ENCODE measurements at regions not wholly inside any gene's neighbourhood (a gene's known extent, or its start where the extent isn't known, plus 50 kb on each side); places are given as distances from the start of the nearest gene placed in this dataset.

- no peaks in the 10 kb centered on the region for H3K36me3 Mint-ChIP-seq (ENCODE audit: low read depth)
- no peaks in the 10 kb centered on the region for H3K27me3 Mint-ChIP-seq
- Histone ChIP-seq H3K27me3 (ENCODE audit: control insufficient read depth in 1 of 2, insufficient read depth in 2 of 2, low read length in 2 of 2) (no peaks in the 10 kb centered on the region), H3K4me1 (ENCODE audit: insufficient read depth, low read length) (no peaks in the 10 kb centered on the region), H3K9me3 (ENCODE audit: control insufficient read depth in 1 of 2, insufficient read depth in 1 of 2, low read length in 2 of 2) (peaks cover 0 to 4% of the 10 kb centered on the region in 2 experiments), H3K27ac (ENCODE audit: low read depth in 1 of 2, low read length in 2 of 2) (no peak overlapping the region), H3K36me3 (ENCODE audit: insufficient read depth, low read length) (no peaks in the 10 kb centered on the region), H3K4me3 (ENCODE audit: low read length) (no peak overlapping the region)
- H3K4me3 Mint-ChIP-seq, result no peak overlapping the region
- no peak for DNase-seq
- ATAC-seq (ENCODE audit: poor library complexity), result no peak
- no peak overlapping the region for H3K27ac Mint-ChIP-seq
- H3K4me1 Mint-ChIP-seq (ENCODE audit: low read depth), result no peaks in the 10 kb centered on the region
- ChIA-PET POLR2A (no interaction called here), CTCF (no interaction called here)
- intact Hi-C loops (cut with DNase I, micrococcal nuclease), result no loop called here
- TF ChIP-seq, protein P1, sequence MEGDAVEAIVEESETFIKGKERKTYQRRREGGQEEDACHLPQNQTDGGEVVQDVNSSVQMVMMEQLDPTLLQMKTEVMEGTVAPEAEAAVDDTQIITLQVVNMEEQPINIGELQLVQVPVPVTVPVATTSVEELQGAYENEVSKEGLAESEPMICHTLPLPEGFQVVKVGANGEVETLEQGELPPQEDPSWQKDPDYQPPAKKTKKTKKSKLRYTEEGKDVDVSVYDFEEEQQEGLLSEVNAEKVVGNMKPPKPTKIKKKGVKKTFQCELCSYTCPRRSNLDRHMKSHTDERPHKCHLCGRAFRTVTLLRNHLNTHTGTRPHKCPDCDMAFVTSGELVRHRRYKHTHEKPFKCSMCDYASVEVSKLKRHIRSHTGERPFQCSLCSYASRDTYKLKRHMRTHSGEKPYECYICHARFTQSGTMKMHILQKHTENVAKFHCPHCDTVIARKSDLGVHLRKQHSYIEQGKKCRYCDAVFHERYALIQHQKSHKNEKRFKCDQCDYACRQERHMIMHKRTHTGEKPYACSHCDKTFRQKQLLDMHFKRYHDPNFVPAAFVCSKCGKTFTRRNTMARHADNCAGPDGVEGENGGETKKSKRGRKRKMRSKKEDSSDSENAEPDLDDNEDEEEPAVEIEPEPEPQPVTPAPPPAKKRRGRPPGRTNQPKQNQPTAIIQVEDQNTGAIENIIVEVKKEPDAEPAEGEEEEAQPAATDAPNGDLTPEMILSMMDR (IDR thresholded peaks at IDR 0.05), result no peak
- no peaks in the 10 kb centered on the region for H3K9me3 Mint-ChIP-seq
Measured at GRCh38 chr5:8070138-8070537, 201.2 kb downstream of the MTRR start.

DNA sequence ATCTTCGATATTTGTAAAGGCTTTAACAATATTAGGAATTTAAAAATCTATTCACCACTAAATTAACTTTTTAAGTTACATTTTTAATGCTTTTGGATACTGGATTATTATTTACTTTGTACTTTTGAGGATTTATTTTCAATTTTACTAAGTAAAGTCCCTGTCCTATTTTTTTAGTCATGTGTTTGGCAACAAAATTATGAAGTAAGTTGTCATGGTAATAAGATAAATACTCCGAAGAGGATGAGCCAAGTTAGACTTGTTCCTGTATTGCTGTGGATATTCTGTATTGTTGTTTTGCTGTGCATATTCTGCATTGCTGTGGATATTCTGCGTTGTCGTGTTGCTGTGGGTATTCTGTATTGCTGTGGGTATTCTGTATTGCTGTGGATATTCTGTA, 210.1 kb downstream of the MTRR start:
- Histone ChIP-seq H3K4me3 (ENCODE audit: low read length) (no peak overlapping the region), H3K4me1 (ENCODE audit: insufficient read depth, low read length) (no peaks in the 10 kb centered on the region), H3K27ac (ENCODE audit: low read depth in 1 of 2, low read length in 2 of 2) (no peak overlapping the region), H3K9me3 (ENCODE audit: control insufficient read depth in 1 of 2, insufficient read depth in 1 of 2, low read length in 2 of 2) (peaks cover 0 to 20% of the 10 kb centered on the region in 2 experiments), H3K36me3 (ENCODE audit: insufficient read depth, low read length) (no peaks in the 10 kb centered on the region), H3K27me3 (ENCODE audit: control insufficient read depth in 1 of 2, insufficient read depth in 2 of 2, low read length in 2 of 2) (no peaks in the 10 kb centered on the region)
- no peak overlapping the region for H3K4me3 Mint-ChIP-seq
- ATAC-seq (ENCODE audit: poor library complexity), result no peak
- TF ChIP-seq, protein P1 (IDR thresholded peaks at IDR 0.05), result no peak
- CTCF ChIA-PET, result no interaction called here
- no peak for DNase-seq
- H3K9me3 Mint-ChIP-seq, result peaks cover 2% of the 10 kb centered on the region
- POLR2A ChIA-PET, result no interaction called here
- no peaks in the 10 kb centered on the region for H3K36me3 Mint-ChIP-seq (ENCODE audit: low read depth)
- no peak overlapping the region for H3K27ac Mint-ChIP-seq
- H3K27me3 Mint-ChIP-seq, result no peaks in the 10 kb centered on the region
- H3K4me1 Mint-ChIP-seq (ENCODE audit: low read depth), result no peaks in the 10 kb centered on the region
- intact Hi-C loops (cut with DNase I, micrococcal nuclease), result no loop called here

DNA sequence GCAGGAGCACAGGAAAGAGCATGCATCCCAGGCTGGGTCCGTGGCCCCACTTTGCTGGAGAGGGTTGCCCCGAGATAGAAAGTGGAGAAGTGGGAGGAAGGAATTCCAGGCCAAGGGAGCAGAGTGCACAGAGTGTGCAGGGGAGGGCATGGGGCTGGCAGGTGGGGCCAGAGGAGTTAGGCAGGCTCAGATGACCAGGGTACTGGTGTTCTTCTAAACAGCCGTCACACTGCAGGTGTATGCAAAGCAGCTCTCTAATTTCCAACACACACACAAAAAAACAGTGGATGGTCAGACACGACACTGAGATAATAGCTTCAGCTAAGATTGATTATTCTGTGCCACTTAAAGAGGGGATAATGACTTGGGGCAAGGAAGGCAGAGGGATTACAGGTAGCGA, 212.2 kb downstream of the MTRR start:
- no peaks in the 10 kb centered on the region for H3K27me3 Mint-ChIP-seq
- no peak for DNase-seq
- H3K27ac ChIP-seq (ENCODE audit: low read depth in 1 of 2, low read length in 2 of 2), result no peak overlapping the region
- H3K27me3 ChIP-seq (ENCODE audit: control insufficient read depth in 1 of 2, insufficient read depth in 2 of 2, low read length in 2 of 2), result no peaks in the 10 kb centered on the region
- H3K9me3 ChIP-seq (ENCODE audit: control insufficient read depth in 1 of 2, insufficient read depth in 1 of 2, low read length in 2 of 2), result peaks cover 0 to 20% of the 10 kb centered on the region in 2 experiments
- no peaks in the 10 kb centered on the region for H3K4me1 ChIP-seq (ENCODE audit: insufficient read depth, low read length)
- no peaks in the 10 kb centered on the region for H3K36me3 ChIP-seq (ENCODE audit: insufficient read depth, low read length)
- no peaks in the 10 kb centered on the region for H3K4me1 Mint-ChIP-seq (ENCODE audit: low read depth)
- H3K4me3 ChIP-seq (ENCODE audit: low read length), result no peak overlapping the region
- ATAC-seq (ENCODE audit: poor library complexity), result no peak
- H3K4me3 Mint-ChIP-seq, result no peak overlapping the region
- H3K27ac Mint-ChIP-seq, result no peak overlapping the region
- TF ChIP-seq, protein P1 (IDR thresholded peaks at IDR 0.05), result no peak
- POLR2A ChIA-PET, result no interaction called here
- H3K9me3 Mint-ChIP-seq, result peaks cover 2% of the 10 kb centered on the region
- CTCF ChIA-PET, result no interaction called here
- intact Hi-C loops (cut with DNase I, micrococcal nuclease), result no loop called here
- H3K36me3 Mint-ChIP-seq (ENCODE audit: low read depth), result no peaks in the 10 kb centered on the region
